Colon (tissue), 2 donors: ENCODE measurements at regions not wholly inside any gene's neighbourhood (a gene's known extent, or its start where the extent isn't known, plus 50 kb on each side); places are given as distances from the start of the nearest gene placed in this dataset.
"Not testable (repeated sequence)": the region's sequence is repeated elsewhere in the genome, so short reads cannot be mapped to it uniquely, and the experiment has no call there.

Experiments used
- FAIRE-seq: peaks from 2 replicates; lab custom pipeline; 2012; peaks lifted over from hg19 to GRCh38; lab: Jason Lieb, UNC
- donor health status: control.
- donor health status: control.

DNA sequence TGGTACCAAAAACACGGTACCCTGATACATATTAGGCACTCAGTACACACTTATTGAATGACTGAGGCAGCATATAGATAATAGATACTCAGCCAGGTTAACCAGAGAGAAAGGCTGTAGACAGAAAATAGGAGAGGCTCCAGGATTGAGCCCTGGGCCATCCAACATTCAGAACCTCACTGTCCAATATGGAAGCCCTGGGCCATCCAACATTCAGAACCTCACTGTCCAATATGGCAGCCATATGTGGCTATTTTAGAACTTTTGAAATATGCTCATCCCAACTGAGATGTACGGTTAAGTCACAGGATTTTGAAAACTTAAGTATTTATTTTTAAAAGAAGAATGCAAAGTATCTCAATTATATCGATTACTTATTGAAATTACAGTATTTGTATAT lies 142.5 kb upstream of the ID4 start:
- FAIRE-seq: no peak

DNA sequence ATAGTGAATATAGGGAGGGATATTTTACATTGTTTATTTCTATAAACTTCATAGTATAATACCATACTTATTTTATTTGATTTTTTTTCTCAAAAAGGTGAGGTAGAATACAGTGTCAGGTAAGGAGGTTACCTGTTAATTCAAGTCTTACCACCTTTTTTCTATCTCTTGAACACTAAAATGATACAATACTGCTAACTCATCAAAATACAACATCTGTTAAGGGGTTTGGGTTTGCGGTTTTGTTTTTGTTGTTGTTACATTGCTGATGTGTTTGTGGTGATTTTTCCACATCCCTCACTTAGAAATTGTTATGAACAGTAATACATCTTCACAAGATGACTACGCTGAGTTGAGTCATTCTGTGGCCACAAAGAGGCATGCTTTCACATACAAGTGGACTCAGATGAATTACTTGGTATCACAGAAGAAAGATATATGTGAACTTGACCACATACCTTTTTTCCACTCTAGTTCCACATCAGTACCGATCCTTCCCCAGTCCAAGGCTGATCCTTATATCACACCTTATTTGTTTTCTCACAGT lies 139.4 kb upstream of the ID4 start:
- no peak for FAIRE-seq

DNA sequence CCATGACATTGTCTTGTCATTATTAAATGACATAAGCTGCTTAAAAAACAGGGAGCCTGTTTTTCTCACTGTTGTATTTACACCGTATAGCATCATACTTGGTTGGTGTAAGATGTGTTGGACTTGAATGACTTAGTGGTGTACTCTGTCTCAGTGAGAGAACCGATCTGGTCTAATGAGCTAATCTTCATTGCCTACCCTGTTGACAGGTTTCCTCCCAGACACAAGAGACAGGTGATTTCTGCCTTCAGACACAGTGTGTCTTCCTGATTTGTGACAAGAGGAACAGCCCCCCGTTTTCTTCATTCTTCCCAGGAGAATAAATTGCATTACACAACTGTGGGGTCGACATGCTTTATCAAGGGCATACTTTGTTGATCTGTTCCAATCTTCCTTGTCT lies 137.2 kb upstream of the ID4 start:
- no peak for FAIRE-seq

DNA sequence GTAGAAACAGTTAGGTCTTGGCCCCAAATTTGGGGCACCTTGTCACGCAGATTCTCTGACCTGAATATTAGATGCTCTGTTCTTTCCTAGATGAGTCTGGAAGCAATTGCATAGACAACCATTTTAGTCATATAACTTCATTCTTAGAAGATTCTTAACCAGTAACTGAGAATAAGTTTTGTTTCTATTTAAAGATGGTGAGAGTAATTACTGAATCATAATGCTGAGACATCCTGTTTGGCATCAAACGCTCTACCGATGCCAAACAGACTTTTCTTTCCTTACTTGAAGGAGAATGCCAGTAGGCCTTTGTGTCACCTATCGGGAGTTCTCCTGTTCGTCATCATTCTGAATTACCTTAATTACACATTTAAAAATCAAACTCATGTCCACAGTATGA lies 131.6 kb upstream of the ID4 start:
- FAIRE-seq: no peak

DNA sequence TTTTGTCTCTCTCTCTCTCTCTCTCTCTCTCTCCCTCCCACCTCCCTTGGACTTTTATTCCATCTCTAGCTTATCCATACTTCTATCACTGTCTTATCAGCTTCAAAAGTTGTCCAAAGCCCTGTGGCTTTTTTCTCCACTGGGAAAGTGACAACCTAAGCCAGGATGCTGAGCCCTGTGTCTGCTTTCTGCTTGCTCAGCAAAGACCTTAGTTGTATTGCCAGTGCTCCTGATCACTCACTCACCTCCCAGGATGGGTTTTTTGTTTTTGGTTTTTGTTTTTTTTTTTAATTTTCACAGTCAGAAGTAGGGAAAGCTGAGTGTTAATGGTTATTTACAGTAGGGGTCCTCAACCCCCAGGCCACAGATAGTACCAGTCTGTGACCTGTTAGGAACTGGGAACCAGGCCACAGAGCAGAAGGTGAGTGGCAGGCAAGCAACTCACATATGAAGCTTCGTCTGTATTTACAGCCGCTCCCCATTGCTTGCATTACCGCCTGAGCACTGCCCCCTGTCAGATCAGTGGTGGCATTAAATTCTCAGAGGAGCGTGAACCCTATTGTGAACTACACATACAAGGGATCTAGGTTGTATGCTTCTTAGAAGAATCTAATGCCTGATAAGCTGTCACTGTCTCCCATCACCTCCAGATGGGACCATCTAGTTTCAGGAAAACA lies 125.0 kb upstream of the ID4 start:
- FAIRE-seq: no peak

DNA sequence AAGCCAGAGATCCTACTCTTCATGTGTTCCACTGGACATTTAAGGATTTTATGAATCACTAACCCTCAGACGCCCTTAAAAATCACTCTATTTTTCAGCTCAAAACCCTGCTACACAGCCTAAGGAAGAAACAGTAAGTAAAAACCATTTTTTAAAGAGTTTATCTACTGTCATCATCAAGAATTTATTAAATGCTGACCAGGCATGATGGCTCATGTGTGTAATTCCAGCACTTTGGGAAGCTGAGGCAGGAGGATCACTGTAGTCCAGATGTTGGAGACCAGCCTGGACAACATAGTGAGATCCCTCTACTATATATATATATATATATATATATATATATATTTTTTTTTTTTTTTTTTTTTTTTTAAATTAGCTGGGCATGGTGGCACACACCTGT lies 124.2 kb upstream of the ID4 start:
- FAIRE-seq: no peak

DNA sequence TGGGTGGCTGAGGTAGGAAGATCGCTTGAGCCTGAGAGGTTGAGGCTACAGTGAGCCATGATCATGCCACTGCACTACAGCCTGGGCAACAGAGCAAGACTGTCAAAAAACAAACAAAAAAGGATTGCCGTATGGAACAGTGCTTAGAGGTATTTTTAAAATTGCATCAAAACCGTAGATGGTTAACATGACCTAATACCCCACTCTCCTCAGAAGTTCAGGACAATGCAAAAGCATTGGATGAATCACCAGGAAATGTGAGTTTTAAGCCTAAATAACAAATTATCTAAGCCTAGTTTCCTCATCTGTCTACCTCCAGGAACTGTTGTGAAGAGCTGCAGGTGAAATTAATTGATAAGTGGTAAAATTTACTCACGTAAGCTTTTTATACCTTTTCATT lies 123.8 kb upstream of the ID4 start:
- no peak for FAIRE-seq

DNA sequence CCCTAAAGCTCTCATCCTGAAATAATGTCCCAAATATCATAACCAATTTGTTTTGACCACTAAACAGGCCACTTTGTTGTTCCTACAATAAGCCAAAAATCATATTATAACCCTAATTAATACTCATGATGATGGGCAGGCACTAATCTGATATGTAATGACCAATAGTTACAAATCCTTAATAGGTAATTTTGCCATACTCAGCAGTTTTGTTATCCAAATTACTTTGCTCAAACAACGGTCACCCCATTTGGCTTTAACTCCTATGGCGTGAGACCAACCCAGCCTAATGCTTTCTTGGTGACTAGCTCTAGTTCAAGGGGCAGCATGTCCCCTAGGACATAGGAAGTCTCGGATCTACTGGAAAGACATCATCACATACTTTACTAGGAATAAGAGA lies 123.2 kb upstream of the ID4 start:
- no peak for FAIRE-seq

DNA sequence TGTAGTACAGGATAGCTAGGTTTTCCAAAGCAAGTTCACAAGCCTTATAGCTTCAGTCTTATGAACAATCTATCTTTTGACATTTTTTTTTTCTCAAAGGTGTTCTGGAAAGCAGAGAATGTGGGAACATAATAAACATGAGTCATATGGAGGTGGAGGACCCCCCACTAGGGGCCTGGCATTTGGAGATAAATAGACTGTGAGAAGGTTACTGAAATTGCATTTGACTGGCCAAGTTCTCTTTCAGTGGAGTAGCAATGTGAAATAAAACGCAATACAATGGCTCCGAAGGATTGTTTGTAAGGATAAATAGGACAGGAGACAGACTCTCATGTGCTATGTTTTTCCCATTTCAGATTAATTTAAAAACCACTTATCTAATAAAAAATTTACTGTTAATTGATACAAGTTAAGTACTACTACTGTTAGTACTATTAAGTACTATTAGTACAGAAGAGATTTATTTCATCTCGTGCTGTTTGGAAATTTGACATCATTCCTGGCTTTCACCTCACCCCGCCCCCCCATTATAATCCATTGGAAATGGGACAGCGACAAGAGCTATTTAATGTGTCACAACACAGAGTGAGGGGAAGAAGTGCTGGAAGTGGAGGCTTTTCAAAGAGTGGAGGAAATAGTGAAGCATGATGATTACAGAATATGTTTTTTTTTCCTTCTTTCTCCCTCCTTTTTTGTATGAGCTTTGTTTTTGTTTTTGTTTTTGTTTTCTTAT lies 122.6 kb upstream of the ID4 start:
- no peak for FAIRE-seq

DNA sequence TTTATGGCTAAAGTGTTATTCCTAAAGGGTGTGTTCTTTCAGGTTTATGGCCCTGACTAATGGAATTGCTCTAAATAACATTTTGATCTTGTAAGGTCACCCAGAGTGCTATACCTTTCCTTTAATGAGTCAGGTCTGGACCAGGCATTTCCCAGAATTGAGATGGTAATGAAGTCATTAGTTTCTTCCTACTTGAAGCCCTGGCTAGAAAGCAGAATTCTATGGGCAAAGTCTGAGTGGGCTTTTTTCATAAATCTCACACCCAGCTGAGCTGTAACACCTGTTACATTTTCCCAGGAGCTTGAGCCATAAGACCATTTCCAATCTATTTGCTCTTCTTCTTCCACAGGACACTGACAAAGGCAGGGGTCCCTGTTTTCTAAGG lies 122.0 kb upstream of the ID4 start:
- FAIRE-seq: no peak

DNA sequence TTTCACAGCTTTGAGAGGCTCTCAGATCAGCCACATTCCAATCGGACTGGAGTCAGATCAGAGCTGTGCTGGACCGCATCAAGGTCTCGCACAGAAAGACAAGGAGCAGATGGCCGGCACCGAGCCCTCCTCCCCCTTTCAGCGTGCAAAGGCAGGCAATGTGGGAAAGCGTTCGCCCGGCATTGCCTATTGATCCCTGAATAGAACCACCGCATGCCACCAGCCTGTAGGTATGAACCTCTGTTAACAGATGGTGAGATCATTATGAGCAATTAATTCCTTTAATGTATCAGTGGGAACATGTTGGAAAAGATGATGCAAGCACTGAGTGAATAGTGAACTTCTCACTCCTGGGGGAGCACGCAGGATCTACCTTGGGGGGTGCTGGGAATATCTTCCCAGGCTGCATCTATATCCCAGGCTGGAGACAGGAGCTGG lies 117.5 kb upstream of the ID4 start:
- FAIRE-seq: no peak

DNA sequence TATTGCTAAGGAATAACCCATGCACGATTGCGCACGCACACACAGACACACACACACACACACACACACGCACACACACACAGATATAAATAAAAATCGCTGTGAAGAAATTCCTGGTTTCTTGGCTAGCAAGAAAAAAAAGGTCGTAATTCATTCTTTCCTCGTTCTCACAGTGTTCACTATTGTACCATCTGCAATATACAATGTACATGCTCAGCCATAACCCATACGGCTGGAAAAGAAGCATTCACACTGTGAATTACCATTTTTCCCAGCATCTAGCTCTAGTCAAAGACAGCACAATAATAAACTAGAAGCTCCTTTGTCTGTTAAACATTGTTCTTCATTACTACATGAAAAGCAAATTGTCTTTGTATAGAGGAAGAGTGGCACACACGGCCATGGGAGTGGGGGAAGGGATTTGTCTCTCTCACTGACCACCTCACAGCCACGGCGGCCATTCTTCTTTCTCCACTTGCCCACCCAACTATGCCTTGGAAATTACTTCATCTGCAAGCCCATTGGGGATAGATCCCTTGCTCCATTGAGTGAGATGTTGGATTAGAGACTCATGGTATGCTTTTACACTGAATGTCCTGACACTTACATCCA lies 115.3 kb upstream of the ID4 start:
- no peak for FAIRE-seq

DNA sequence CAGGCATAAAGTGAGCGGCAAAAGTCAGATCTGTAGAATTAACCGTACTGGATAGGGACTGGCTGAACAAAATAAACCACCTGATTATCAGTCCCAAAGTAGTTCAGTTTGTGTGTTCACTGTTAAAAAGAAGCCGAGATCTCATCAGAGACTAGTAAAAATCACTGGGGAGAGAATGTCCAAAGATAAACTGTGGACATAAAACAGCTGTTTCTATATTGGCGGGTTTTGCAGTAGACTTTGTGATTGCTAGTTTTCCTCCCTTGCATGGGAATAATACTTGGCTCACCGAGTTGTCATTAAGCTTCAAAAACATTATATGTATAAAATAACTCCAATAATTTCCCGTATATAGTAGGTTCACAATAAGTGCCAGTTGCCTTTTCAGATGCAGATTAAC lies 114.2 kb upstream of the ID4 start:
- no peak for FAIRE-seq

DNA sequence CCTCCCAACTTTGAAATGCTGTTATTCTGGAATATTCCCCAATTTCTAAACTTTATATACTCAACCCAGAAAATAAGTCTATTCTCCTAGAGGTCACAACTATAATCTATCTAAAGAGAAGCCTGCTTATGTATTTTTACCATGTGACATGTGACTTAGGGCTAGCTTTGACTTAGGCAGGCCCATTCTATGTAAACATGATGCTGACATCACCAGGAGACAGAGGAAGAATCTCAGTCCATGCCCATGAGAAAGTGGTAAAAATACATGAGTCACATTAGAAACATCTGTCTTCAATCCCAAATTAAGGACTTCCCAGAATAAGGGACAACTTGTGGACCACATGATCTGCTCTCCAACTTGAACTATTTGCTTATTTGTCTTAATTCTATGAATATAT lies 113.6 kb upstream of the ID4 start:
- no peak for FAIRE-seq

DNA sequence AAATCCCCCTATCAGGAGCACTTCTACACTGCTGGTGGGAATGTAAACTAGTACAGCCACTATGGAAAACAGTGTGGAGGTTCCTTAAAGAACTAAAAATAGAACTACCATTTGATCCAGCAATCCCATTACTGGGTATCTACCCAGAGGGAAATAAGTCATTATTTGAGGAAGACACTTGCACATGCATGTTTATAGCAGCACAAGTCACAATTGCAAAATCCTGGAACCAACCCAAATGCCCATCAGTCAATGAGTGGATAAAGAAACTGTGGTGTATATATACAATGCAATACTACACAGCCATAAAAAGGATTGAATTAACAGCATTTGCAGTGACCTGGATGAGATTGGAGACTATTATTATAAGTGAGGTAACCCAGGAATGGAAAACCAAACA lies 111.7 kb upstream of the ID4 start:
- not testable (repeated sequence) for FAIRE-seq

DNA sequence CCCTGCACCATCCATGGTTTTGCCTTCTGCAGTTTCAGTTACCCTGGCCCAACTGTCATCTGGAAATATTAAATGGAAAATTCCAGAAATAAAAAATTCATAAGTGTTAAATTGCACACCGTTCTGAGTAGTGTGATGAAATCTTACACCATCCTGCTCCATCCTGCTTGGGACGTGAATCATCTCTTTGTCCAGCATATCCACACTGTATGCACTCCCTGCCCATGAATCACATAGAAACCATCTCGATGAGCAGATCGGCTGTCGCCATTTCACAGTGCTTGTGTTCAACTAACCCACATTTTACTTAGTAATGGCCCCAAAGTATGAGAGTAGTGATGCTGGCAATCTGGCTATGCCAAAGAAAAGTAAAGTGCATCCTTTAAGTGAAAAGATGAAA lies 105.9 kb upstream of the ID4 start:
- no peak for FAIRE-seq

DNA sequence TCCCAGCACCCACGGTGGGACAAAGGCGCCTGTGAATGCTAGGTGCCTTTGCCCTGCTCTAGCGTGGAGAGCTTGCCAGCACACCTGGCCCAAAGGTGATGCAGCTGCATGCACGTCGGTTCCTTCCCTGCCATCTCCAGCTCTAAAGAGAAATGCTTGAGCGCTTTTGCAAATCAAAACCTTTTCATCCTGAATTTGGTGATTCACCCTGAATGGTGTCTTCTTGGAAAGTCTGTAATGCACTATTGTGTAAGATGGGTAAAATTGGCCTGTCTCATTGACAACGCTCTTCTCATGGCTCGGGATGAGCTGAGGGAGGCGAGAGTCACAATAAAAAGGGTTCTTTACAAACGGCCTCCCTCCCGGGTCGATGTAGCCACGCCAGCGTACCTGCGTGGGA lies 103.1 kb upstream of the ID4 start:
- no peak for FAIRE-seq

DNA sequence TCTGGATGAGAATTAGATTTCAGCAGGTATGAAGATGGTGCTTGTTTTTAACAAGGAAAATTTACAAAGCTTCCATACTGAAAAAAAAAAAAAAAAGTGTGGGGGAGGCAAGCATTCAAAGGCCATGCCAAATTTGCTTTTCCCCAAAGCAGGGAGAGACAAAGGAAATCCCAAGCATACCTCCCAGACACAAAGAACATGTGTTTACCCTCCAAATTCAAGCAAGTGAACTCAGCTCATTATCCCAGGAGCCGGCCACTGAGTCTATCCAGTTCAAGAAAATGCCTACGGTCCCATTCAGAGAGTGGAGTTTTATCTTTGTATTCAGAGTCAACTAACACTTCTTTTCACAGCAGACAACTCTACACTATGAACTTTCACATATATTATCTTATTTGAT lies 102.7 kb upstream of the ID4 start:
- FAIRE-seq: no peak

DNA sequence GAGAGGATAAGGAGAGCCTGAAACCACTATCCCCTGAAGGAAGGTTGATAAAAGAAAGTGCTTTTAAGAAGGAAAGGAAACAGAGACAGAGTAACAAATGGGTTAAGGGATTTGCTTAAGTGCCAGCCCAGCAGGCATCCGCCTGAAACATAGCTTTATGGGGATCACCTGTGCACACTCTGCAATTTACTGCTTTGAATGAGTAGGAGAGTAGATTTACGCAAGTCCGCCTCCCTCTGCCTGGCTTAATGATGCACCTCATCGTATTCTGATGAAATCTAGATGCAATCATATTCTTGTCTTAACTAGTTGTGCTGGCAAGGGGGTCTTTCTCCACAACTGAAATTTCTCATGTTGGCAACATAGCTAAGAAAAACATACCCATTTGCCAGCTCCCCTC lies 101.1 kb upstream of the ID4 start:
- no peak for FAIRE-seq

DNA sequence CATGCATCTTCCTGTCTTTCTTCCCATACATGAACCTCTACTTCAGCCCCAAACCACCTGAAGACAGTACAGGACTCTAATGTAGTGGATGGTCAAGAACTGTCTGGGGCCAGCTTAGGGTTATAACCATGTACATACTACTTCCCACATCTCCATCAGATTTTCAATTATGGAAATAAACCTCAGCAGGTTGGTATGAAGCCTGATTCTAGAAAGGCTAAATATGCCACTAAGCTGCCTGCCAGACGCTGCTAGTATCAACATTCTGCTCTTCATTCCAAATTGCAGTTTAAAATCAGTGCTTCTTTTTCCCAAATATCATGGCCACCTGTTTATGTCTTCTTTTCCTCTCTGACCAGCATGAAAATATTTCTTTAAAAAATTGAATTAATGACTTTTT lies 99.2 kb upstream of the ID4 start:
- FAIRE-seq: no peak

DNA sequence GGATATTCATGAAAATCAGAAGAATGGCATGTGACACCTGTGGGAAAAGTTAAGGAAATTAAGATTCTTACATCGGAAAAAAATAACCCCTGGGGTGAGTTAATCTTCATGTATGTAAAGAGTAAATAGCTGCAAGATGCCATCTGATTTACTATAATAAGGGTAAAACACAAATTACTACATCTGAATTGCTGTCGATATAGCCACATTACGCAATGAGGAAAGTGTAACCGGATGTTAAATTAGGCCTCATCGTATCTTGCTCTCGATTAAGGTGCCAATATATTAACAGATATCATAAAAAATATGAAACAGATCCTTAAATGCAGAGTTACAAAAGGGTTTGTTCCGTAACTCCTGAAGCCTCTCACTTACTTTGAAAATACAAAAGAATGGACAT lies 87.4 kb upstream of the ID4 start:
- FAIRE-seq: no peak

DNA sequence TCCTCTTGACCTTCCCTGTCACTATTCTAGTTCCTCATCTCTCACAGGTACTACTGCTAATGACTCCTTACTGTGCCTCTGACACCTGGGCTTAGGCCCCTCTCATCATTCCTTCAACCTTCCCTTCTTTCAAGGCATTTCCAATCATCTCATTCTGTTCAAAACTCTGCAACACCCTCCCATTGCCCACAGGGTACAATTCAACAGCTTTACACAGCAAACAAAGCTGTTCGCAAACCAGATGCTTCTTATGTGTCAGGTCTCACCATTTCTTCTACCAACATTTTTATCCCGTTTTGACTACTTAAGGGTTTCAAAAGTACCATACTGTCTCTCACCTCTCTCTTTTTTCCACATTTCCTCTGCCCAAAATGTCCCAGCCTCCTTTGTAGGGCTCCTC lies 84.4 kb upstream of the ID4 start:
- no peak for FAIRE-seq

DNA sequence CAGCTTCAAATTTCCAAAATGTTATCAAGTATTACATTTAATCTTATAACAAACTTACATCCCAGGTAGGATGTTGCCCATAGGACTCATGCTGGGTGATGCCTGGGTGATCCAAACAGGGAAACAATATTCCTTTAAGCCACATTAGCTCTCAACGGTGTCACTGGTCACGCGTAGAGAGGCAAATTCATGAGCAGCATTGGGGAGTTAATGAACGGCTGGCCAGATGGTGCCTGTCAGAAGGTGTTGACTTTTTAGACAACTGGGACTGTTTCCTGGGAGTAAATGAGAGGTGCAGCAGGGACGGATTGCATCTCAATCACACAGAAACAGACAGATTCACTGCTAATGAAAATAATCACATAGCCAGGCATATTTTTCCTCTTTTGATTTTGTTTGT lies 83.3 kb upstream of the ID4 start:
- FAIRE-seq: no peak

DNA sequence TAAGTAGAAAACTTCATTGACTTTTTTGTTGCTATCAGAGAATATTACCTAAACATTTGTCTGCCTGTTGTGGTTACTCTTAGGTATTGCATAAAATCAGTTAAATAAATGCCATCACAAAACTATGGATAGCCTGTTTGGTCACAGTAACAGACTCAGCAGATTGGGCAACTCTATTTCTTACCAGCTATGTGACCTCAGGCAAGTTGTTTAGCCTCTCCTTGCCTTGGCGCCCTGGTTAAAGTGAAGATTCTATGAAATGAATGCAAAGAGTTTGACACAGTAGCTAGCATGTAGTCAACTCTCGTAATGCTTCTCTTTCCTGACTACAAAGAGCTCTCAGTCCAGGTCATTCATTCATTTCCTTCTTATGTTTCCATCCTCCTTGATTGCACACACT lies 82.5 kb upstream of the ID4 start:
- no peak for FAIRE-seq
